ENCODE measurements at regions not wholly inside any gene's neighbourhood (a gene's known extent, or its start where the extent isn't known, plus 50 kb on each side); places are given as distances from the start of the nearest gene placed in this dataset.

GRCh38 chr14:98612434-98613200 lies 659.4 kb downstream of the BCL11B start:
- H3K4me1 ChIP-seq, result no peaks in the 10 kb centered on the region
- 80% methylated on average over 6 of the region's 6 CpGs for WGBS
- no peaks in the 10 kb centered on the region for H3K36me3 ChIP-seq
- TF ChIP-seq CTCF (IDR thresholded peaks at IDR 0.05), result no peak
- no peak overlapping the region for H3K4me3 ChIP-seq
- H3K27ac ChIP-seq (replicated peaks in 1 of 4), result no peak overlapping the region
- DNase-seq (ENCODE audit: extremely low spot score), result peak; percentile 57
- intact Hi-C loops (cut with DNase I), result no loop called here
- no peaks in the 10 kb centered on the region for H3K27me3 ChIP-seq
- H3K9me3 ChIP-seq, result no peaks in the 10 kb centered on the region

GRCh38 chr14:98614741-98615140 lies 657.3 kb downstream of the BCL11B start:
- Histone ChIP-seq H3K4me3 (no peak overlapping the region), H3K27me3 (no peaks in the 10 kb centered on the region), H3K9me3 (no peaks in the 10 kb centered on the region), H3K27ac (replicated peaks in 1 of 4) (no peak overlapping the region), H3K36me3 (no peaks in the 10 kb centered on the region), H3K4me1 (no peaks in the 10 kb centered on the region)
- TF ChIP-seq POLR2AphosphoS5 (IDR thresholded peaks at IDR 0.05) (no peak), POLR2A (IDR thresholded peaks at IDR 0.05; ENCODE audit: low read depth) (no peak), EP300 (IDR thresholded peaks at IDR 0.05) (no peak), CTCF (IDR thresholded peaks at IDR 0.05) (no peak)
- 100% methylated on average over 3 of the region's 3 CpGs for WGBS
- DNase-seq (ENCODE audit: extremely low spot score), result peak; percentile 66
- intact Hi-C loops (cut with DNase I), result no loop called here

GRCh38 chr14:98622208-98623051 lies 649.6 kb downstream of the BCL11B start:
- TF ChIP-seq POLR2A (IDR thresholded peaks at IDR 0.05; ENCODE audit: low read depth), result no peak
- no peak for TF ChIP-seq CTCF (IDR thresholded peaks at IDR 0.05)

GRCh38 chr14:98623788-98624415 lies 648.1 kb downstream of the BCL11B start:
- DNase-seq (ENCODE audit: extremely low spot score), result peak; percentile 68
- H3K27ac ChIP-seq (replicated peaks in 1 of 4), result no peak overlapping the region
- no peak overlapping the region for H3K4me3 ChIP-seq
- no peaks in the 10 kb centered on the region for H3K27me3 ChIP-seq
- H3K36me3 ChIP-seq, result no peaks in the 10 kb centered on the region
- H3K4me1 ChIP-seq, result no peaks in the 10 kb centered on the region
- peaks cover 0 to 36% (median 23%) of the 10 kb centered on the region in 4 donors for H3K9me3 ChIP-seq
- intact Hi-C loops (cut with DNase I), result no loop called here
- TF ChIP-seq POLR2AphosphoS5 (IDR thresholded peaks at IDR 0.05) (no peak), EP300 (IDR thresholded peaks at IDR 0.05) (no peak), POLR2A (IDR thresholded peaks at IDR 0.05; ENCODE audit: low read depth) (no peak), CTCF (IDR thresholded peaks at IDR 0.05) (no peak)
- 86% methylated on average over 14 of the region's 14 CpGs for WGBS

More at GRCh38 chr14:98622208-98623051, 649.6 kb downstream of the BCL11B start:
- peaks cover 0 to 22% (median 13%) of the 10 kb centered on the region in 4 donors for H3K9me3 ChIP-seq
- intact Hi-C loops (cut with DNase I), result no loop called here
- no peaks in the 10 kb centered on the region for H3K27me3 ChIP-seq
- 81% methylated on average over 4 of the region's 4 CpGs for WGBS
- no peak overlapping the region for H3K27ac ChIP-seq (replicated peaks in 1 of 4)
- no peaks in the 10 kb centered on the region for H3K4me1 ChIP-seq
- no peaks in the 10 kb centered on the region for H3K36me3 ChIP-seq
- H3K4me3 ChIP-seq, result no peak overlapping the region
- peak; percentile 34 for DNase-seq (ENCODE audit: extremely low spot score)
